WERI-Rb-1 (cell line): ENCODE measurements at regions not wholly inside any gene's neighbourhood (a gene's known extent, or its start where the extent isn't known, plus 50 kb on each side); places are given as distances from the start of the nearest gene placed in this dataset.

Source experiments
- DNase-seq: peaks from one replicate; pipeline ENCODE4 v3.0.0-alpha.2; 2020
- H3K27ac ChIP-seq: fragments of 250-450 bp; sonication (Bioruptor Pico); 2 replicates; pipeline ENCODE4 v1.5.1; 2020; ENCODE audit warnings: mild to moderate bottlenecking, moderate library complexity
- H3K27me3 ChIP-seq: fragments of 250-450 bp; sonication (Bioruptor Pico); 2 replicates; pipeline ENCODE4 v1.5.1; 2021; ENCODE audit warnings: mild to moderate bottlenecking, low read depth, moderate library complexity; ENCODE audit not compliant: insufficient read depth, severe bottlenecking
- H3K36me3 ChIP-seq: fragments of 250-450 bp; sonication (Bioruptor Pico); 2 replicates; pipeline ENCODE4 v1.5.1; 2020; ENCODE audit warnings: mild to moderate bottlenecking, moderate library complexity
- H3K4me3 ChIP-seq: 2 replicates; pipeline ENCODE4 v1.5.1; 2011; ENCODE audit warnings: low read depth, mild to moderate bottlenecking, control low read depth, low read length
- H3K9me3 ChIP-seq: fragments of 250-450 bp; sonication (Bioruptor Pico); 2 replicates; pipeline ENCODE4 v1.5.1; 2021; ENCODE audit warnings: mild to moderate bottlenecking, moderate library complexity; ENCODE audit not compliant: severe bottlenecking
- CTCF ChIP-seq: IDR thresholded peaks from 2 replicates; pipeline ENCODE4 v1.5.1; 2011; ENCODE audit warnings: low read depth, mild to moderate bottlenecking, control low read depth, inconsistent platforms, low read length

- DNase-seq = no peak
- H3K4me3 ChIP-seq = no peak overlapping the region
- H3K27me3 ChIP-seq = no peaks in the 10 kb centered on the region
- no peaks in the 10 kb centered on the region for H3K36me3 ChIP-seq
- no peak for TF ChIP-seq CTCF
- H3K27ac ChIP-seq = no peak overlapping the region
- no peaks in the 10 kb centered on the region for H3K9me3 ChIP-seq
Observed at GRCh38 chr2:151153601-151154000, 108.1 kb downstream of the RBM43 start.

GRCh38 chr2:151150331-151151320 lies 111.0 kb downstream of the RBM43 start:
- no peaks in the 10 kb centered on the region for H3K9me3 ChIP-seq
- no peak overlapping the region for H3K4me3 ChIP-seq
- TF ChIP-seq CTCF = no peak
- H3K27me3 ChIP-seq = no peaks in the 10 kb centered on the region
- no peak for DNase-seq
- H3K36me3 ChIP-seq = no peaks in the 10 kb centered on the region
- H3K27ac ChIP-seq = no peak overlapping the region

- H3K9me3 ChIP-seq = no peaks in the 10 kb centered on the region
- TF ChIP-seq CTCF = no peak
- DNase-seq = no peak
- H3K4me3 ChIP-seq = no peak overlapping the region
- no peak overlapping the region for H3K27ac ChIP-seq
- H3K36me3 ChIP-seq = no peaks in the 10 kb centered on the region
- no peaks in the 10 kb centered on the region for H3K27me3 ChIP-seq
Observed at GRCh38 chr2:151138507-151138906, 123.2 kb downstream of the RBM43 start.

DNA sequence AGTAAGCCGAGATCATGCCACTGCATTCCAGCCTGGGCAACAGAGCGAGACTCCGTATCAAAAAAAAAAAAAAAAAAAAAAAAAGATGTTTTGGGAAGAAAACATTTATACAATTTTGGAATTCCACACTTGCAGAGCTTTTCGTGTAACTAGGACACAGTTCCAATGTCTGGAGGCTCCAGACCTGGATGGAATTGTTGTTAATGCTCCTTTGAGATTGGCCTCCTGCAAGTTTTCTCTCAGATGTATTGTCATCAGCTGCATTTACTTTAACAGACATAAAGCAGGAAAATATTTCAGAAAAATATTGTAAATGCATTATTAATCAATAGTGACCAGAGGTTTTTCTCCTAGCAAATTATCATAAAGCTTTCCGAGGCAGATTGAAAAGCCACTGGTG lies 124.1 kb downstream of the RBM43 start:
- no peaks in the 10 kb centered on the region for H3K36me3 ChIP-seq
- H3K9me3 ChIP-seq = no peaks in the 10 kb centered on the region
- H3K27me3 ChIP-seq = no peaks in the 10 kb centered on the region
- DNase-seq = no peak
- H3K27ac ChIP-seq = no peak overlapping the region
- no peak overlapping the region for H3K4me3 ChIP-seq
- no peak for TF ChIP-seq CTCF

DNA sequence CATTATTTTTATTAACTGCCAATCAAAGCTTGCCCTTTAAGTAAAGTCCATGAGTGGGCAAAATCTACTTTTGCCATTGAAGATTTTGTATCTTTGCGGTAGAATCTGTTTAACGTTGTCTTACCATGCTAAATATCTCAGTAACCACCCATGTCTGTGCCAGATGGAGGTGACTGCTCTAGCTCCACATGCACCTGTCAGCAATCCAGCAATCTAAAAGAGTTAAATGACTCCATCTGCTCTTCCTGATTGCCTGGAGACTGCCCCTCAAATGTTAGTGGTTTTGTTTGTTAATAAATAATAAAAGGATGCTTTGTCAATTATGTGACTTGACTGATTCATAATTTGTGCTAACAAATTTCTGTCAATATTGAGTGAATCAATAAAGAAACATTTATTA lies 141.7 kb downstream of the RBM43 start:
- Histone ChIP-seq H3K36me3 (no peaks in the 10 kb centered on the region), H3K4me3 (no peak overlapping the region), H3K27me3 (no peaks in the 10 kb centered on the region), H3K27ac (no peak overlapping the region), H3K9me3 (no peaks in the 10 kb centered on the region)
- no peak for TF ChIP-seq CTCF
- no peak for DNase-seq

DNA sequence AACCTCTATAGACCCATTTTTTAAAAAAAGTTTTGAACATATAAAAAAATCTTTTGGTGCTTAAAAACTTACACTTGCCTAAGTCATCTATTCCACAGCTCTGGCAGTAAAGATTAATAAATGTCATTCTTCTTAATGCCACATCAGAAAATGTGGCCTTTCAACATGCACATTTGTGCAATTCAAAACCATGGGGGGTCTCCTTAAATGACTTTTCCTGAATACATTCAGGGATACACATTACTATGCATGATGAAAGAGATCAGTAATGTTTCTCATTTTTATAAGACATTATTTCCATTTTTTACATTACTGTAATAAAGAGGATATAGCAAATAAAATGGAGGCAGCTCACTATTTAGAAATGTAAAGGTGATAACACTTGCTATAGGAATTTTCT lies 142.3 kb downstream of the RBM43 start:
- Histone ChIP-seq H3K9me3 (no peaks in the 10 kb centered on the region), H3K4me3 (no peak overlapping the region), H3K27me3 (no peaks in the 10 kb centered on the region), H3K27ac (no peak overlapping the region), H3K36me3 (no peaks in the 10 kb centered on the region)
- TF ChIP-seq CTCF = no peak
- no peak for DNase-seq
